C4-2B (cell line): ENCODE measurements at regions not wholly inside any gene's neighbourhood (a gene's known extent, or its start where the extent isn't known, plus 50 kb on each side); places are given as distances from the start of the nearest gene placed in this dataset.

ENCODE experiments used
- H3K27ac ChIP-seq: fragments of 450-650 bp; 2 replicates; pipeline ENCODE4 v1.5.1; 2017
- CTCF ChIP-seq: fragments of 450-650 bp; conservative IDR thresholded peaks from 2 replicates; pipeline ENCODE4 v1.5.1; 2017; ENCODE audit warnings: mild to moderate bottlenecking
- ZFX ChIP-seq: fragments of 450-650 bp; IDR thresholded peaks from 2 replicates; pipeline ENCODE4 v1.6.1; 2017

GRCh38 chr6:117138425-117138824 lies 126.9 kb upstream of the VGLL2 start:
- no peak for TF ChIP-seq CTCF
- H3K27ac ChIP-seq, result no peak overlapping the region

GRCh38 chr6:117138920-117139319 lies 126.4 kb upstream of the VGLL2 start:
- no peak overlapping the region for H3K27ac ChIP-seq

GRCh38 chr6:117142142-117142541 lies 123.2 kb upstream of the VGLL2 start:
- TF ChIP-seq ZFX (no peak), CTCF (no peak)
- no peak overlapping the region for H3K27ac ChIP-seq

More at GRCh38 chr6:117138920-117139319, 126.4 kb upstream of the VGLL2 start:
- TF ChIP-seq CTCF (no peak), ZFX (no peak)

- TF ChIP-seq CTCF (no peak), ZFX (no peak)
- H3K27ac ChIP-seq, result no peak overlapping the region
These were observed 122.4 kb upstream of the VGLL2 start for GRCh38 chr6:117142995-117143394.

- TF ChIP-seq ZFX (no peak), CTCF (no peak)
- H3K27ac ChIP-seq, result no peak overlapping the region
These were observed 121.7 kb upstream of the VGLL2 start for GRCh38 chr6:117143647-117144046.

GRCh38 chr6:117145940-117146339 lies 119.4 kb upstream of the VGLL2 start:
- TF ChIP-seq ZFX, result no peak
- no peak for TF ChIP-seq CTCF
- no peak overlapping the region for H3K27ac ChIP-seq

- no peak overlapping the region for H3K27ac ChIP-seq
- no peak for TF ChIP-seq ZFX
- TF ChIP-seq CTCF, result no peak
These were observed 116.0 kb upstream of the VGLL2 start for GRCh38 chr6:117149324-117149723.
